H9 (cell line): ENCODE measurements at regions not wholly inside any gene's neighbourhood (a gene's known extent, or its start where the extent isn't known, plus 50 kb on each side); places are given as distances from the start of the nearest gene placed in this dataset.

Experiments
- DNase-seq: peaks from one replicate; pipeline ENCODE4 v3.0.0-alpha.2; 2017
- H2AFZ ChIP-seq: one replicate; pipeline ENCODE4 v1.6.1; 2013; ENCODE audit warnings: mild to moderate bottlenecking, low read length, control low read depth, moderate library complexity
- H2AK5ac ChIP-seq: 2 replicates; pipeline ENCODE4 v1.6.1; 2013; ENCODE audit warnings: low read length, control low read depth, mixed read lengths; ENCODE audit not compliant: insufficient read length
- H2BK120ac ChIP-seq: one replicate; pipeline ENCODE4 v1.6.1; 2013; ENCODE audit warnings: low read depth, mild to moderate bottlenecking, low read length, control low read depth, inconsistent platforms; ENCODE audit not compliant: poor library complexity, severe bottlenecking
- H2BK12ac ChIP-seq: 2 replicates; pipeline ENCODE4 v1.6.1; 2013; ENCODE audit warnings: low read length, control low read depth, mixed read lengths, low read depth; ENCODE audit not compliant: insufficient read length
- H2BK15ac ChIP-seq: 2 replicates; pipeline ENCODE4 v1.6.1; 2013; ENCODE audit warnings: low read depth, low read length, control low read depth
- H2BK20ac ChIP-seq: one replicate; pipeline ENCODE4 v1.6.1; 2013; ENCODE audit warnings: low read depth, mild to moderate bottlenecking, low read length, control low read depth, inconsistent platforms; ENCODE audit not compliant: poor library complexity, severe bottlenecking
- H2BK5ac ChIP-seq: 2 replicates; pipeline ENCODE4 v1.6.1; 2013; ENCODE audit warnings: low read length, control low read depth, mixed read lengths; ENCODE audit not compliant: insufficient read length
- H3K14ac ChIP-seq: 2 replicates; pipeline ENCODE4 v1.6.1; 2013; ENCODE audit warnings: low read length, control low read depth; ENCODE audit not compliant: insufficient read depth
- H3K18ac ChIP-seq: 2 replicates; pipeline ENCODE4 v1.6.1; 2013; ENCODE audit warnings: low read depth, mild to moderate bottlenecking, mixed read lengths, low read length, control low read depth; ENCODE audit not compliant: insufficient read length
- H3K23ac ChIP-seq: 2 replicates; pipeline ENCODE4 v1.6.1; 2013; ENCODE audit warnings: low read length, control low read depth, mixed read lengths, low read depth; ENCODE audit not compliant: insufficient read length
- H3K23me2 ChIP-seq: 2 replicates; pipeline ENCODE4 v1.6.1; 2013; ENCODE audit warnings: low read depth, mild to moderate bottlenecking, mixed read lengths, low read length, control low read depth; ENCODE audit not compliant: insufficient read length, poor library complexity, severe bottlenecking
- H3K27ac ChIP-seq: 2 replicates; pipeline ENCODE4 v1.5.1; 2013; ENCODE audit warnings: low read length, control low read depth, mixed read lengths, low read depth; ENCODE audit not compliant: insufficient read length
- H3K27me3 ChIP-seq: 2 replicates; pipeline ENCODE4 v1.6.1; 2013; ENCODE audit warnings: low read length, control low read depth, inconsistent platforms; ENCODE audit not compliant: insufficient read depth
- H3K4ac ChIP-seq: 2 replicates; pipeline ENCODE4 v1.6.1; 2013; ENCODE audit warnings: low read depth, mild to moderate bottlenecking, control low read depth, inconsistent platforms, low read length, moderate library complexity
- H3K4me1 ChIP-seq: 2 replicates; pipeline ENCODE4 v1.6.1; 2013; ENCODE audit warnings: low read length, control low read depth, inconsistent platforms; ENCODE audit not compliant: insufficient read depth
- H3K4me2 ChIP-seq: 2 replicates; pipeline ENCODE4 v1.6.1; 2013; ENCODE audit warnings: low read length, control low read depth, mixed read lengths; ENCODE audit not compliant: insufficient read length, insufficient read depth
- H3K56ac ChIP-seq: 2 replicates; pipeline ENCODE4 v1.6.1; 2013; ENCODE audit warnings: low read depth, mild to moderate bottlenecking, mixed read lengths, low read length, control low read depth; ENCODE audit not compliant: insufficient read length
- H3K79me1 ChIP-seq: 2 replicates; pipeline ENCODE4 v1.6.1; 2013; ENCODE audit warnings: low read depth, mild to moderate bottlenecking, moderate library complexity, low read length, control low read depth, inconsistent platforms; ENCODE audit not compliant: insufficient read depth, poor library complexity, severe bottlenecking
- H3K79me2 ChIP-seq: 2 replicates; pipeline ENCODE4 v1.6.1; 2013; ENCODE audit warnings: low read length, control low read depth, inconsistent platforms; ENCODE audit not compliant: insufficient read depth
- H3K9ac ChIP-seq: 2 replicates; pipeline ENCODE4 v1.6.1; 2013; ENCODE audit warnings: low read length, control low read depth, mixed read lengths; ENCODE audit not compliant: insufficient read length; ENCODE audit errors: extremely low read depth
- H3K9me3 ChIP-seq: one replicate; pipeline ENCODE4 v1.6.1; 2013; ENCODE audit warnings: low read depth, low read length, inconsistent platforms; ENCODE audit not compliant: control insufficient read depth
- H3T11ph ChIP-seq: one replicate; pipeline ENCODE4 v1.6.1; 2013; ENCODE audit warnings: mild to moderate bottlenecking, low read length, control low read depth, inconsistent platforms
- H4K20me1 ChIP-seq: one replicate; pipeline ENCODE4 v1.6.1; 2013; ENCODE audit not compliant: control insufficient read depth, insufficient read length, insufficient read depth
- H4K5ac ChIP-seq: 2 replicates; pipeline ENCODE4 v1.6.1; 2013; ENCODE audit warnings: low read depth, mild to moderate bottlenecking, mixed read lengths, low read length, control low read depth; ENCODE audit not compliant: insufficient read length
- H4K8ac ChIP-seq: replicated peaks from 2 replicates; pipeline ENCODE4 v1.6.1; 2013; ENCODE audit warnings: low read length, control low read depth, mixed read lengths, low read depth; ENCODE audit not compliant: insufficient read length
- H4K91ac ChIP-seq: 2 replicates; pipeline ENCODE4 v1.6.1; 2013; ENCODE audit warnings: low read depth, mild to moderate bottlenecking, moderate library complexity, mixed read lengths, low read length, control low read depth; ENCODE audit not compliant: insufficient read length
- H3K27ac Mint-ChIP-seq, 3 experiments: 2 replicates in 2 of 3; 3 replicates in 1 of 3; pipeline ENCODE4 v1.8.0; 2020 to 2021; ENCODE audit warnings: mixed read lengths in 3 of 3, mild to moderate bottlenecking in 1 of 3, moderate library complexity in 1 of 3
- H3K27me3 Mint-ChIP-seq: 2 replicates; pipeline ENCODE4 v1.8.0; 2021; ENCODE audit warnings: low read depth, mild to moderate bottlenecking, moderate library complexity, mixed read lengths
- H3K36me3 Mint-ChIP-seq, 3 experiments: 2 replicates in 2 of 3; 3 replicates in 1 of 3; pipeline ENCODE4 v1.8.0; 2020 to 2021; ENCODE audit warnings: low read depth in 3 of 3, mixed read lengths in 3 of 3; ENCODE audit not compliant: insufficient read depth in 1 of 3
- H3K4me1 Mint-ChIP-seq, 2 experiments: 2 replicates each; pipeline ENCODE4 v1.8.0; 2020; ENCODE audit warnings: mixed read lengths in 2 of 2
- H3K4me3 Mint-ChIP-seq, 2 experiments: 2 replicates in 1 of 2; 3 replicates in 1 of 2; pipeline ENCODE4 v1.8.0; 2020 to 2021; ENCODE audit warnings: mild to moderate bottlenecking in 2 of 2, mixed read lengths in 2 of 2, moderate library complexity in 1 of 2
- H3K9me3 Mint-ChIP-seq, 2 experiments: 2 replicates in 1 of 2; 3 replicates in 1 of 2; pipeline ENCODE4 v1.8.0; 2020; ENCODE audit warnings: mild to moderate bottlenecking in 2 of 2, mixed read lengths in 2 of 2, moderate library complexity in 1 of 2
- CTCF ChIP-seq: fragments of 200-600 bp; sonication (generic); conservative IDR thresholded peaks from 3 replicates; pipeline ENCODE4 v1.8.0; 2021; ENCODE audit warnings: antibody characterized with exemption, mild to moderate bottlenecking

- Histone ChIP-seq H3K9me3 (peaks cover 9% of the 10 kb centered on the region), H3K4me1 (no peaks in the 10 kb centered on the region), H2BK120ac (no peak overlapping the region), H4K8ac (no peak overlapping the region), H3K79me2 (no peaks in the 10 kb centered on the region), H3K79me1 (no peaks in the 10 kb centered on the region), H4K20me1 (no peaks in the 10 kb centered on the region), H3K14ac (no peak overlapping the region), H4K5ac (no peak overlapping the region), H3K23me2 (no peaks in the 10 kb centered on the region), H3K27me3 (no peaks in the 10 kb centered on the region), H2BK5ac (no peak overlapping the region), H3K9ac (no peak overlapping the region), H3K4me2 (no peak overlapping the region), H3T11ph (no peak overlapping the region), H2BK15ac (no peak overlapping the region), H4K91ac (no peak overlapping the region), H2AK5ac (no peak overlapping the region), H3K18ac (no peak overlapping the region), H2BK12ac (no peak overlapping the region), H3K4ac (no peak overlapping the region), H3K56ac (no peak overlapping the region), H3K23ac (no peak overlapping the region), H2AFZ (no peak overlapping the region), H3K27ac (no peak overlapping the region), H2BK20ac (no peak overlapping the region)
- no peak for TF ChIP-seq CTCF
- Mint-ChIP-seq H3K27ac (no peak overlapping the region; a peak in 1 of 7 replicates), H3K27me3 (no peaks in the 10 kb centered on the region; the same call in 1 of the 2 replicates), H3K4me1 (no peaks in the 10 kb centered on the region), H3K9me3 (peaks cover 22 to 25% of the 10 kb centered on the region in 2 experiments), H3K36me3 (peaks cover 20 to 29% (median 26%) of the 10 kb centered on the region in 3 experiments), H3K4me3 (no peak overlapping the region)
- no peak for DNase-seq
Measured at GRCh38 chr4:96729641-96730040, 889.7 kb downstream of the PDHA2 start.
